Chondrocyte (in vitro differentiated cells): ENCODE measurements at regions not wholly inside any gene's neighbourhood (a gene's known extent, or its start where the extent isn't known, plus 50 kb on each side); places are given as distances from the start of the nearest gene placed in this dataset.
A peak's percentile ranks its signal among the peaks of the same experiment; 100 is the strongest.

Experiments
- DNase-seq: peaks from one replicate; pipeline ENCODE4 v3.0.0; 2021; ENCODE audit warnings: mixed read lengths, low spot score
- H3K27ac Mint-ChIP-seq: one replicate; pipeline ENCODE4 v1.8.0; 2021; ENCODE audit warnings: mild to moderate bottlenecking, moderate library complexity, mixed read lengths; ENCODE audit not compliant: unreplicated experiment
- H3K27me3 Mint-ChIP-seq: 2 replicates; pipeline ENCODE4 v1.8.0; 2021; ENCODE audit warnings: low read depth, mixed read lengths
- H3K36me3 Mint-ChIP-seq: 2 replicates; pipeline ENCODE4 v1.8.0; 2021; ENCODE audit warnings: low read depth, mixed read lengths
- H3K4me1 Mint-ChIP-seq: 2 replicates; pipeline ENCODE4 v1.8.0; 2021; ENCODE audit warnings: low read depth, mild to moderate bottlenecking, mixed read lengths
- H3K4me3 Mint-ChIP-seq: one replicate; pipeline ENCODE4 v1.8.0; 2021; ENCODE audit warnings: mild to moderate bottlenecking, moderate library complexity, mixed read lengths; ENCODE audit not compliant: unreplicated experiment
- H3K9me3 Mint-ChIP-seq: 2 replicates; pipeline ENCODE4 v1.8.0; 2021; ENCODE audit warnings: low read depth, mixed read lengths
- TF ChIP-seq, protein P1 (sequence below): fragments of 200-600 bp; sonication (generic); IDR thresholded peaks from 2 replicates; pipeline ENCODE4 v1.5.0; 2021; ENCODE audit warnings: antibody characterized with exemption, mild to moderate bottlenecking, moderate library complexity

DNA sequence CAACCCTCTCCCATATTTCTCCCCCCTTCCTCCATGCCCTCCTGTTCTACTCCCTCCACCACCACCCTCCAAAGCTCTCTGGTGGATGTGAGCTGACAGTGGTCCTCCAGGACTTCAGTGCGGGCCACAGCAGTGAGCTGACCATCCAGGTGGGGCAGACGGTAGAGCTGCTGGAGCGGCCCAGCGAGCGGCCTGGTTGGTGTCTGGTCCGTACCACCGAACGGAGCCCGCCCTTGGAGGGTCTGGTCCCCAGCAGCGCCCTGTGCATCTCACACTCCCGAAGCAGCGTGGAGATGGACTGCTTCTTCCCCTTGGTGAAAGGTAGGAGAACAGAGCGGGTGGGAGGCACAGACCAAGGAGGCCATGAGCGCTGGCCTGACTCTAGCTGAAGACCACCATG, 167.5 kb upstream of the UMPS start:
- Mint-ChIP-seq H3K4me3 (no peak overlapping the region), H3K4me1 (peaks cover 35% of the 10 kb centered on the region), H3K27ac (no peak overlapping the region), H3K27me3 (peaks cover 3% of the 10 kb centered on the region), H3K9me3 (no peaks in the 10 kb centered on the region), H3K36me3 (no peaks in the 10 kb centered on the region)
- peak; percentile 93 for DNase-seq
- TF ChIP-seq, protein P1, sequence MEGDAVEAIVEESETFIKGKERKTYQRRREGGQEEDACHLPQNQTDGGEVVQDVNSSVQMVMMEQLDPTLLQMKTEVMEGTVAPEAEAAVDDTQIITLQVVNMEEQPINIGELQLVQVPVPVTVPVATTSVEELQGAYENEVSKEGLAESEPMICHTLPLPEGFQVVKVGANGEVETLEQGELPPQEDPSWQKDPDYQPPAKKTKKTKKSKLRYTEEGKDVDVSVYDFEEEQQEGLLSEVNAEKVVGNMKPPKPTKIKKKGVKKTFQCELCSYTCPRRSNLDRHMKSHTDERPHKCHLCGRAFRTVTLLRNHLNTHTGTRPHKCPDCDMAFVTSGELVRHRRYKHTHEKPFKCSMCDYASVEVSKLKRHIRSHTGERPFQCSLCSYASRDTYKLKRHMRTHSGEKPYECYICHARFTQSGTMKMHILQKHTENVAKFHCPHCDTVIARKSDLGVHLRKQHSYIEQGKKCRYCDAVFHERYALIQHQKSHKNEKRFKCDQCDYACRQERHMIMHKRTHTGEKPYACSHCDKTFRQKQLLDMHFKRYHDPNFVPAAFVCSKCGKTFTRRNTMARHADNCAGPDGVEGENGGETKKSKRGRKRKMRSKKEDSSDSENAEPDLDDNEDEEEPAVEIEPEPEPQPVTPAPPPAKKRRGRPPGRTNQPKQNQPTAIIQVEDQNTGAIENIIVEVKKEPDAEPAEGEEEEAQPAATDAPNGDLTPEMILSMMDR, result no peak

DNA sequence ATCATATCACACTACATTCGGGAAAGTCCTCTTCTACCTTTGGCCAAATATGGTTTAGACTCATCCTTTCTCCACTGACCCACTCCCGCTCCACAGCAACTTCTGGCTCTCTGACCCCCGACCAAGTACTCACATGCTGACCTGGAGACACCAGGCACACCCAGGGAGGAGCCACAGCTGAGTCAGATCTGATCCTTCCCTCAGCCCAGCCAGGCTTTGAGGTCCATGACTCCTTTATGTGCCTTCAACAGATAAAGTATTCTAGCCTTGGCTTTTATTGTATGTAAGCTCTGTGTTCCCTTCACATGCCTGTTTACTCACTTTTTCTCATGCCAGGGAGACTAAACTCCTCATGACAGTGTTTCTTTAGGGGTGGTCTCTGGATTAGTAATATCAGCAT, 166.9 kb upstream of the UMPS start:
- DNase-seq, result no peak
- H3K4me1 Mint-ChIP-seq, result peaks cover 29% of the 10 kb centered on the region
- H3K9me3 Mint-ChIP-seq, result no peaks in the 10 kb centered on the region
- H3K4me3 Mint-ChIP-seq, result no peak overlapping the region
- TF ChIP-seq, protein P1, result no peak
- no peak overlapping the region for H3K27ac Mint-ChIP-seq
- H3K36me3 Mint-ChIP-seq, result no peaks in the 10 kb centered on the region
- peaks cover 3% of the 10 kb centered on the region for H3K27me3 Mint-ChIP-seq

DNA sequence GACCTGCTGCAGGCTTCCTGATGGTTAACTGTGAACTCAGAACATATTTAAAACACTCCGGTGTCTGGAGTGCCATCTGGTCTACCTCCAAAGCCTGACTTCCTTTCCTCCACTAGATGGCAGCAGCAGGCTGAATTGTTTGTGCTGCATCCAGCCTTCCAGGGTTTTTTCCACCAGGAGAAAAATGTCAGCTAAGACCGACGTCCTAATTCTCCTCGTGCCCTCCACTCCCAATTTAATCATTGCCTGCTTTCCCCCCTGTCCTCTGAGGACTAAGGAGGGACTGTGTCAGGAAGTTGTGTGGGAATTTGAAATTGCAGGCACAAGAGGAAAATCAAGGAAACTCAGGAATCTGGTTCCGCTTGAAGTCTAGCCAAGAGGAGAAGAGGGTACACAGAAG, 165.2 kb upstream of the UMPS start:
- Mint-ChIP-seq H3K4me1 (peaks cover 12% of the 10 kb centered on the region), H3K27ac (no peak overlapping the region), H3K36me3 (no peaks in the 10 kb centered on the region), H3K4me3 (no peak overlapping the region), H3K9me3 (no peaks in the 10 kb centered on the region), H3K27me3 (peaks cover 3% of the 10 kb centered on the region)
- TF ChIP-seq, protein P1, result peak; percentile 96
- DNase-seq, result no peak

GRCh38 chr3:124565551-124565950, 164.7 kb upstream of the UMPS start:
- Mint-ChIP-seq H3K4me3 (no peak overlapping the region), H3K27ac (no peak overlapping the region), H3K36me3 (no peaks in the 10 kb centered on the region), H3K4me1 (peaks cover 7% of the 10 kb centered on the region), H3K27me3 (peaks cover 5% of the 10 kb centered on the region), H3K9me3 (no peaks in the 10 kb centered on the region)
- TF ChIP-seq, protein P1, result no peak
- no peak for DNase-seq

DNA sequence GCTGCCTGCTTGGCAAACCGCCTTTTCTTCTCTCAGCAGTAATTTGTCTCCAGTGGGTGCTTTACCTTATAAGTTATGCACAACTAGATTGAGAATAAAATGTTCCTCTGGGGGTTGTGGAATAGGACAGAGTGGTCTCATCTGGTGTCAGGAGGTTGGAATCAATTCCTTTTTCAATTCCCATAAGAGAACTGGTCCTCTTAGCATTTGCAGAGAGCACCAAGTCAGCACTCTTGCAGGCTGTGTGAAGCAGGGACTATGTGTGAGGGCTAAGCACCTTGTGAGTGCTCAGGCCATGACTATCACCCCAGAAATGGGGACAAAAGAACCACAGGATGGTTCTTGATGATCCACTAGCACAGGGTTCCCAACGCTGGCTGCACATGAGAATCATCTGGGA, 163.6 kb upstream of the UMPS start:
- Mint-ChIP-seq H3K27me3 (peaks cover 5% of the 10 kb centered on the region), H3K4me3 (no peak overlapping the region), H3K36me3 (no peaks in the 10 kb centered on the region), H3K27ac (no peak overlapping the region), H3K4me1 (peaks cover 6% of the 10 kb centered on the region), H3K9me3 (no peaks in the 10 kb centered on the region)
- DNase-seq, result no peak
- TF ChIP-seq, protein P1, result no peak
